HG03095 (cell line): ENCODE measurements at regions not wholly inside any gene's neighbourhood (a gene's known extent, or its start where the extent isn't known, plus 50 kb on each side); places are given as distances from the start of the nearest gene placed in this dataset.

Experiments used
- ATAC-seq: cut with Tn5 transposase; IDR thresholded peaks from one replicate; pipeline ENCODE4 v1.9.1; 2021; ENCODE audit warnings: moderate library complexity; ENCODE audit not compliant: unreplicated experiment

DNA sequence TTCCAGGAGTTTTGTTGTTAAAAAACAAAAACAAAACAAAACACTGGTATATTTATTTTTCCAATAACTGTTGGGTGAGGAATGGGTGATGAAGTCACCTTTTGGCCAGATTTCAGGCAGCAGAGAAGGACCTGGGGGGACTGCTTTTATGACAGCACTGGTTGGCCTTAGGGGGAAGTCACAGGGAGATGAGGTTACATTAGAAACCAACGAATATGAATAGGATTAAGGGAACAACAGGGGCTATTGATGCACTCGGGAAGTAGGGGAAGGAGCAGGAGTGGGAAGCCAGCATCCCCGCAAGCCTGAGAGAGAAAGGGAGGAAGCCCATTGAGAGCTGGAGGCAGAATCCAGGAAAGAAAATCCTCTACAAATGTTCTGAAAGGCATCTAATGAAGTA is 958.4 kb downstream of the TYW1 start:
- ATAC-seq: no peak

DNA sequence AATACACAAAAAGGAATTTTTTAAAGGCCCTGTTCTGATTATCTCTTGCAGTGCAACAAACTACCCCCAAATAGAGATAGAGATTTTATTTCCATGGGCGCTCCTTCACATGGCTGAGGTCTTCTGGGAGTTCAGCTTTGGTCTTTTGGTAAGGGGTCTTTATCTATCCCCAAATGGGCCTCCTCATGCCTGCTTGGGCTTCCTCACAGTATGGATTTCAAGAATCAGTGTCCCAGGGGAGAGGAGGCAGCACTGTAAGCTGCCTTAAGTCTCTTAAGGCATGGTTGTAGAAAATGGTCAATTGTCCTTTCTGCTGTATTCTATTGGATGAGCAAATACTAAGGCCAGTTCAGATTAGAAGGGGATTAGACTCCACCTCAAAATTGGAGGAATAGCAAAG is 966.2 kb downstream of the TYW1 start:
- ATAC-seq: no peak

DNA sequence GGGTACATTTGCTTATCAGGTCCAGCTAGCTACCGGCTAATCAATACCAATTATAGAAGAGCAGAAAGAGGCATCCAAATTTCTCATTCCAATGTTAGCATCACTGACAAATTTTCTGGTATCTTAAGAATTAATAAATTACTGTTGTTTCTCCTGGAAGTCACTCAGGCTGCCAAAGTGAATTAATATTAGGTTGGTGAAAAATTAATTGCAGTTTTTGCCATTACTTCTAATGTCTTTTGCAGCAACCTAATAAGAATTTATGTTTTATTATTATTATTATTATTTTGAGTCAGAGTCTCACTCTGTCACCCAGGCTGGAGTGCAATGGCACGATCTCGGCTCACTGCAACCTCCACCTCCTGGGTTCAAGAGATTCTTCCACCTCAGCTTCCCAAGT is 979.9 kb downstream of the TYW1 start:
- no peak for ATAC-seq

DNA sequence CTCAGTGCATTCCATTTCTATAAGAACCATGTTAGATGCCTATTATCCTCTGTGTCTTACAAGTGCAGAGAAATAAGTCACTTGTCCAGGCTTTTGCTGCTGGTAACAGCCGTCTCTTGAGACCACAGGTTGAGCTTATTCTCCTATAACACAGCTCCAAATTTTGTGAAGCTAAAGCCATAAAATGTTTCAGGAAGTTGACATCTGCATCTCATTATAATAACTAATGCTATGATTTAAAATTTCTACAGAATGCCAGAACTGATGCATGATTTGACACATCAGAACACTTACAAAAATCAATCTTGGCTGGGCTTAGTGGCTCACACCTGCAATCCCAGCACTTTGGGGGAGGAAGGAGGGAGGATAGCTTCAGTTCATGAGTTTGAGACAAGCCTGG is 986.9 kb downstream of the TYW1 start:
- ATAC-seq: no peak

DNA sequence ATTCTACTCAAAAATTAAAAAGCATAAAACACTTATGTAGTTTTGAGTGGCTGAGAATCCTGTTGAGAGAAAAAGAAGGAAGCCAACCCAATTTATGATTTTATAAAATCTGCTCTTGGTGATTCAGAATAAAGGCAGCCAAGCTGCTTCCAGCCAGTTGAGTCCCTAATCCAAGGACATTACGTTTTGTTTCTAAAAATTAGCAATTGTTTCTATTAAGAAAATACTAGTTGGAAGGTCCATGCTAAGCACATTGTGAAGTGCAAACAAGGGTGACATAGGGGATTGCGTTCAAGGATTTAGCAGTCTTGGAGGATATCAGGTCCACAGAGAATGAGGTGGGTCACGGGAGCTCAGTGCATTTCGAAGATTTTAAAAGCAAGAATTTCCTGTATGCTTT is 987.7 kb downstream of the TYW1 start:
- no peak for ATAC-seq

DNA sequence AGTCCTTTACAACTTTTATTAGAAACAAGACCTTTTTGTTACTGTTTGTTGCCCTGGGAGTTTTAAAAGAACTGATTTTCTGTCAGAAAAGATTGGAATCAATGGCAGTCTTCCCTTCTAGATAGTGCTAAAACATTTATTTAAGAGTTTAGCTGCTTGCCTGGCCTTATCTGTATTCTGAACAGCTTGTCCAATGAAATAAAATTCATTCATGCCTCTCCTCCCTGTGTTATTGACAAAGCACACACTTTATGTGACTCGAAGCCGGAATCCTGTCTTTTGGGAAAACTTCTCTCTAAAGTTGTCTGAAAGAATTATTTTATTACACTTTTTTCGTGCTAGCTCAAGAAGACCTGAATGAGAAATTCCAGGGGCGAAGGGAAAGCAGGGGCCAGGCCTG is 992.5 kb downstream of the TYW1 start:
- ATAC-seq: no peak

DNA sequence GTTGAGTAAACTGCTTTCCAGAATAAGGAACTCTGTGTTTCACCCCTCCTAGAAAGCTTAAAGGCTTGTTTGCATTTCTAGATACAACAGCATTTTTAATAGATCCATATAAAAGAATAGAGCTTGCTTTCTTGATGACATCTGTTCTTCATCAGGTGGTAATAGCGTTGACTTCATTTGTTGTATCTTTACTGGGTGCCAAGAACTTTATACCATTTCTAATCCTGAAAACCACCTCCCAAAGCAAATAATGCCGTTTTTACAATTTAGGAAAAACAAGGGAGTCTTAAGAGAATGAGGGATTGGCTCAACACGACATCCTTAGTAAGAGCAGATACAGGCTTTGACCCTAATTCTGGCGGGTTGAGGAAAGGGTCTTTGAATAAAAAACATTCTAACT is 993.4 kb downstream of the TYW1 start:
- ATAC-seq: no peak

DNA sequence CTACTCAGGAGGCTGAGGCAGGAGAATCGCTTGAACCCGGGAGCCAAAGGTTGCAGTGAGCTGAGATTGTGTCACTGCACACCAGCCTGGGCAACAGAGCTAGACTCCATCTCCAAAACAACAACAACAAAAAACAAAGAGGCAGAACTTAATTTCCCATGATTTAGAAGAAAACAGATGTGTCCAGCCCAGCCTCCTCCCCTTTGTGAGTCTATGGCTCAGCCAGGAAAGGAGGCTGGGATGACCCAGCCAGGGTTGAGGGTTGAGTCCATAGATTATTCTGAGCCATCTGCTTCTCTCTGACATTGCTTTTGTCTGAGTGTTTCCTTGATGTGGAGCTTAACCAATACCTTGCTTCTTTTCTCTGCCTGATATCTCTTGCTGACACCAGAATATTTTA is 994.1 kb downstream of the TYW1 start:
- ATAC-seq: no peak

DNA sequence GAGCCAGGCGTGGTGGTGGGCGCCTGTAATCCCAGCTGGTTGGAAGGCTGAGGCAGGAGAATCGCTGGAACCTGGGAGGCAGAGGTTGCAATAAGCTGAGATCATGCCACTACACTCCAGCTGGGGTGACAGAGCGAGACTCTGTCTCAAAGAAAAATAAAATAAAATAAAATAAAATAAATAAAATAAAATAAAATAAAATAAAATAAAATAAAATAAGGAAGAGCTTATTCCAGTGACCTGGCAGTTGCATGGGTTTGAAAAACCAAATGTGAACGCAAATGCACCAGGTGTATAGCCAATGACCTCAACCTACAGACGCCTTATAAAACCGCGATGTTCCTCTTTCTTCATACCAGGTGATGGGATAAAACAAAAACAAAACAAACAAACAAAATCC is 995.7 kb downstream of the TYW1 start:
- ATAC-seq: no peak

DNA sequence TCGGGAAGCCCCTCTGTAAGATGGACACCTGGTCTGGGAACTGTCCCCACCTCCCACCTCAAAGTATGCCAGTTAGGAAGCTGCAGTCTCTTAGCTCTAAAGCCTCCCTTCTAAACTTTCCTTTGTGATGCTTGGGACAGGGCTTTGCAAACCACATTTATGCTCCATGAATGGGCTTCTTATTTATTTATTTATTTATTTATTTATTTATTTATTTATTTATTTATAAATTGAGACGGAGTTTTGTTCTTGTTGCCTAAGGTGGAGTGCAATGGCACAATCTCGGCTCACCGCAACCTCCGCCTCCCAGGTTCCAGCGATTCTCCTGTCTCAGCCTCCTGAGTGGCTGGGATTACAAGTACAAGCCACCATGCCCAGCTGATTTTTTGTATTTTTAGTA is 1009.4 kb downstream of the TYW1 start:
- no peak for ATAC-seq

DNA sequence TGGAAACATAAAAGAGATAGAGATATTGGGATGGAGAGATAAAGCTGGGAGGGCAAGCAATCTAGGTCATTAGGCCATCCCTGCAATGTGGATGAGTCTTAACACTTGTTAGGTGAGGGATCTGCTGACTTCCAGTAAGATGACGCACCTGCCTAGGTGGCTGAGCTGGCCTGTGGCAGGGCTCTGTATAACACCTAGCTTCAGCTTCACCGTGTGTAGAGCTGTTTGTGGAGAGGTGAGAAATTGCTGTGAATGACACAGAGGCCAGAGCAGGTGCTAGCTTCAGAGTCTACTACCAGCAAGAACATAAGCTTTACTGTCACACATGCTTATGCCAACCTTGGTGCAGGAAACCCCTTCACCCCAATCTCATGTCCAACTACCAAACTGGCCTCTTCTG is 1010.0 kb downstream of the TYW1 start:
- ATAC-seq: no peak

DNA sequence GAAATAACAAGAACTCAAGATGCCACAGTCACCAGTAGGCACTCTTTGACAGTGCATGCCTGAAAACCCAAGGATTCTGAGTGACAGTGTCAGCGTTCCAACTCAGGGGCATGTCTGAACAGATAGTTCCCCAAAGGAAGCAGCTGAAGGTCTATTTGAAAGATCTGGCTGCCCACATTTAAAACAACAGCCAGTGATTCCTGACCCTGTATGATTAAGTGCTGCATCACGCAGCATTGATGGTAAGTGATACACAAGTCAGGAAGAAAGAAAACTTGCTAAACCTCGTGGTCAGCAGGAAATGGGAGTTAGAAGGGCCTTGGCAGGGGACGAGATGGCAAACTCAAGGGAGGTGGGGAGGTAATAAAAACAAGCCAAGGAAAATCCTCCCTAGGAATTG is 1013.1 kb downstream of the TYW1 start:
- ATAC-seq: no peak

DNA sequence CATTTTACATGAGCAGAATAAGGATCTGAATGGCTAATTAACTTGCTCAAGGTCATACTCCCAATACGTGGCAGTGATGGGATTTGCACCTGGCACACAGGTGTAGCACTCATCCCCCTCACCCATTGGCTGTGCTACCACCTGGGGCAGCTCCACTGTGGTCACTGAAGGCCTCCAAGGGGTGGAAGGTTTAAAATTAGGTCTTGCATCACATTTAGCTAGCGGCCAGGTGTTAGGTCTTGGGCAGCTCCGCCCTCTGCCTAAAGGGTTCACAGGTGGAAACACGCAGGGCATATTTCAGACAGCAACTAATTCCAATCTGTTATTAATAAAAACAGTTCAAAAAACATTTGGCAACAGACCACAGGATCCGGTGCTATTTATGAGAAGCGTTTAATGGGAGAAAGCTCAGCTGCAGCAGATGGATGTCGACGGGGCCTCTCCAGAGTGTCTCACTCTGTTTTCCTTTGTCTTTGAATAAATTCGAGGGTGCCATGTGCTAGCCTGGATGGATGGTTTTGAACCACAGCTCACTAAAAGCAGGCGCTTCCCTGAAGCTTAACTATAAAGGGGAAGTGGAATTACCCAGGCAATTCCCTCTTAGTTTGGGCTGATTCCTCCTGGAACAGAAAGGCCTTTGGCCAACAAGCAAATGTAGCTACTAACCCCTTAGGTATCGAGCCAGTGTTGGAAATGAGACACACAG is 1017.6 kb downstream of the TYW1 start:
- ATAC-seq: no peak

DNA sequence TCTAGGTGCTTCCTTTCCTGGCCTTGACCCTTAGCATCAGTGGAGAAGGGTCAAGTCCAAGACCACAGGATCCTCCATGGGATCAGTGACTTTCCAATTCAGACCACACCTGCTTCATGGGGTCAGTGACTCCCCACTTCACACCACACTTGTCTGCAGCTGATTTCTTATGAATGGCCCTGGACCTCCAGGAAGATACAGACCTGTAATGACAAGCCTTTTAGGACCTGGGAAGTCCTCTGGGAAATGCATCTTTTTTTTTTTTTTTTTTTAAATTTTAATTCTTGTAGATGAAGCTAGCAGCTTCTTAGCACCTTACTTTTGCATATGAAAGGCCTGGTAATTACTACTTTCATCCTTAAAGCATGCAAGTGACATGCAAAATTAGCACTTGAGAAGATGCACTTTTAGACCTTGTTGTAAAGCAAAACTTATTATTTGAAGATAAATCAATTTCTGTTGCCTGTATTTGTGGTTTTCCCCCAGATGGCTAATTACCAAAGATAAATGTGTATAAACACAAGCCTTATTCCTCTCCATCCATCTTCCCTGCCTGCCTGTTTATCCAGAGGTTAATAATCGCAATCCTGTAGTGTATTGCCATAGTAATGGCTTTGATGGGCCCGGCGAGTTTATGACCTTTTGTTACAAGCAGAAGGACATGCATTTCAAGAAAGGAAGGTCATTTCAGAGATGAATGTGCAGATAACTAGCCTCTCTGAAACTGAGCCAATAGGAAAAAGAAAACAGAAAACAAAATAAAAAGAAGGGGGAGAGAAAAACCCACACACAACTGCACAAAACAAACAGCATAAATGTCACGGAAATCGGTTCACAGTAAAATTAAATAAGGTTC is 1018.7 kb downstream of the TYW1 start:
- no peak for ATAC-seq

DNA sequence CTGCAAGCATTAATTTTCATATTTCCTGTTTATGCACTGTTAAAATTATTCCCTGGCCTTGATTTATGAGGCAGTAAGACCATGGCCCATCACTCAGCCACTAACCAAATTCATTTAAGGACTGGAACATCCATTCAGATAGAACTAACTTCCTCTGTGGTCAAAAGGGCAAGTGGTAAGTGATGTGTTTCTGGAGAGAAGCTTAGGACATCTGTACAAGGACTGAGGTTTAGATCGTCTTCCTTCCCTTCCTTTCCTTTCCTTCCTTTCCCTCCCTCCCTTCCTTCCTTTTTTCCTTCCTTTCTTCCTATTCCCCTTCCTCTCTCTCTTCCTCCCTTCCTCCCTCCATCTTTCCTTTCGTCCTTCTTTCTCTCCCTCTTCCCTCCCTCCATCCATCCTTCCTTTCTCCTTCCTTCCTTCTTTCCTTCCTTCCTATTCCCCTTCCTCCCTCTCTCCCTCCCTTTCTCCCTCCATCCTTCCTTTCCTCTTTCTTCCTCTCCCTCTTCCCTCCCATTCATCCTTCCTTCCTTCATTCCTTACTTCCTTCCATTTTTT is 1019.4 kb downstream of the TYW1 start:
- no peak for ATAC-seq

DNA sequence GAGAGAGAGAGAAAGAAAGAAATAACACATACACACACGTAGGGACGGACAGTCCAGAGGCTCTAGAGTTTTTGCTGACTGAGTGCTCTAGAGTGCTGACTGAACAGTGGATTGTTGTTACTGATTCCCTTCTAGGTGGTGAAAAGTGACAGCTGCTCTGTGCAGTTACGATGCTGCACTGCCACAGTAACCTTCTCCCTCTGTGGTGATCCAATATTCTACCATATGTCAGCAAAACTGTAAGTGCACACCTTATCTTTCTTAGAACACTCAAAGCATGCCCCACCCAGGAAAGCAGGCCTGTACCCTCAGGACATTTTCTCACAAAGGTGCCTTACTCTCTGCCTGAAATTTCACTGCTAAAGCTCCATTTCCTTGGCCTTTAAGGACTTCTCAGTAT is 1023.5 kb downstream of the TYW1 start:
- ATAC-seq: no peak

DNA sequence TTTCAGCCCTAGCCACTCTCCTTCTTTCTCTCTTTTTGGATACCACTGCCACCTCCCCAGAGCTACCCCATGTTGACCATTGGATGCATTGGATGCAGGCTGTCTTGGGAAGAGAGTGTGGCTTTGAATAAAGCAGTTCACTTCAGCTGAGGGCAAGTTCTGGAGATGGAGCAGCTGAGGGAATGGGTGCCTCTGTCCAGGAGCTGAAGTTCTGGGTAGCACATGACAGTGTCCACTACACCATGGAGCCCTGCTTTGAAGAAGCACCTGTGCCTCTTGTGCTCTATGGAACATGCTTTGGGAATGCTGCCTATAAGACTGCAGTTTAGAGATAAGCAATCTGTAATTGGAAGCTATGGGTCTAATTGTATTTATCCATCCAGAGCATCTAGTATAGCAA is 1028.7 kb downstream of the TYW1 start:
- no peak for ATAC-seq

DNA sequence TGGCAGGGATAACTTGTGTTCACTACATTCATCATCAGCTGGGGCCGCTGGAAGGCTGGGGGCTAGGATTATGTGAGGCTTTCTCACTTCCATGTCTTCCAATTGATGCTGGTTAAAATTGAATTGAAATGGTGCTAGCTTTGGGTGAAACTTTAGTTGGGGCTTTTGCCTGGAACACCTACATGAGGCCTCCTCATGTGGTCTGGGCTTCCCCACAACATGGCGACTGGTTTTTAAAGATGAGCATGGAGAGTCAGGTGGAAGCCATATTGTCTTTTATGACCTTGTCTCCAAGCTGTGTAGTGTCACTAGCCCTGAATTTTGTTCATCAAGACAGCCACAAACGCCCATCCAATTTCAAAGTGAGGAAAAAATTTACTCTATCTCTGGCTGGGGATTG is 1033.9 kb downstream of the TYW1 start:
- ATAC-seq: no peak

DNA sequence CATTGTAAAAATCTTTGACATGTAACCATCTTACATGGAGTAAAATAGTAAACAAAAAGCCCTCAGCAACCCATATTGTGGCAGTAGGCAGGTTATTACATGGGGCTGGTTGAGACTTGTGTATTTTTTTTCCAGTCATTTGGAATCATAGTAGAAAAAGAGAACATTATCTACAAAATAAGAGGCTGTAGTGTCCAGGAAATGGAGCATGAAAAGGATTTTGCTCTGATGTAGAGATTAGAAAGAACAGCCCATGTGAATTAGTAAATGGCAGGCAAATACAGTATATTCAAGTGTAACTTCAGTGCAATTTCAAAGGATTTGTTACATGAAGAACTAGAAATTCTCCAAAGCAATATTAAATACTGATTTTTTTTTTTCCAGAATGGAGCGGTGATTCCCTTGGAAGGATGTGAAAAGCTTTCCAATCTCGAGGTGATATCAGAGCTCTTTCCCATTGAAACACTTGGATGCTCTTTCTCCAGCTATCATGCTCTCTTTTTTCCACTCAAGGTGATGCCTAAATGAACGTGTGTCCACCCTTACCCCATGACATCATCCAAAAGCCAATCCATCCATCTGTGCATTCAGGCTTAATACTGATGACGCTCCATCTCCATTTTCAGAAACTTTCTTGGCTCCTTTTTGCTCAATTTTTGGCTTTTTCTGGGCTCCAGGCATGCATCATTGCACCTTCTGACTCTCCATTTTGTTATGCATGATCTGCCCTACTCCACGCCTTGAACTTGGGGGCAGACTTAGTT is 1034.7 kb downstream of the TYW1 start:
- no peak for ATAC-seq

DNA sequence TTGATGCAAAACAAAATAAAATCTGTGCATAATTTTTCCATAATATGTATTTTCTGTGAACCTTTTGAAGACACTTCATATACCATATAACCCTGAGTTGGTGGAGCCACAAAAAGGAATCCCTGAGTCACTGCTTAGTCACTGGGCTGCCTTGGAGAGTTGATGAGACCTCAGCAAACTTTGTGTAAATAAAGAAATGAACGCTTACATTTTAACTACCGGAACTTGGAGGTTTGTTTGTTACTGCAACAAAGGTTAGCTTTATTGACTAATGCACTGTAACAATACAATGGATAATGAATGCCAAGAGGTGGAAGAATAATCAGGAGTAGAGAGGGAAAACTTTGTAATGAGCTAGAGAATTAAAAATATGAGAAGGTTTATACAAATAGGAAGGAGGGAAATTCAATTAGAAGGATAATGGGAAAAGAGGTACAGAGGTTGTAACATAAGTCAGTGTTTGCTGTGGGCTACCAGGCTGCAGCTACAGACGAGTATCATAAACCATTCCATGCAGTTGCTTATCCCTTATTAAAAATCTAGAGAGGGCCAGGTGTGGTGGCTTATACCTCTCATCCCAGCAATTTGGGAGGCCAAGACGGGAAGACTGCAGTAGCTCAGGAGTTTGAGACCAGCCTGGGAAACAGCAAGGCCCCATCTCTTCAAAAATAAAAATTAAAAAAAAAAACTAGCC is 1042.1 kb downstream of the TYW1 start:
- no peak for ATAC-seq

DNA sequence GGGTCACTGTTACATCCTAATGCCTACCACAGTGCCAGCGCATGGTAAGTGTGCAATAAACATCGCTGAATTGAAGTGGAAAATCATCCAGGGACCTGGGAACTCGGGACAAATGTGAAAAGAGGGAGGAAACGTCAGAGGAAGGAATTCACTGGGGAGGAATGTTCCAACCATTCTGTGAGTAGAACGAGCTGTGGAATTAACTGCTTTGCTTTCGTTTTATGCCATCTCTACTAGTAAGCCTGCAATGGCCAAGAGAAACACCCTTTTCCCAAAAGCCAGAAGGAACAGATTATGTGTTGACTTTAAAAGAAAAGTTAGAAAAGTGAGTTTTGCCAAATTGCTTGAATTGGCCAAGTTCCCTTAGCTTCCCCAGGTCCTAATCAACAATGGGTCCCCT is 1044.9 kb downstream of the TYW1 start:
- no peak for ATAC-seq
